ENCODE measurements at regions not wholly inside any gene's neighbourhood (a gene's known extent, or its start where the extent isn't known, plus 50 kb on each side); places are given as distances from the start of the nearest gene placed in this dataset.
"Not testable (repeated sequence)": the region's sequence is repeated elsewhere in the genome, so short reads cannot be mapped to it uniquely, and the experiment has no call there.

- no peak for DNase-seq (ENCODE audit: low read depth in 3 of 3, low spot score in 2 of 3)
Measured at GRCh38 chr4:153098427-153098826, 105.8 kb upstream of the TRIM2 start.

DNA sequence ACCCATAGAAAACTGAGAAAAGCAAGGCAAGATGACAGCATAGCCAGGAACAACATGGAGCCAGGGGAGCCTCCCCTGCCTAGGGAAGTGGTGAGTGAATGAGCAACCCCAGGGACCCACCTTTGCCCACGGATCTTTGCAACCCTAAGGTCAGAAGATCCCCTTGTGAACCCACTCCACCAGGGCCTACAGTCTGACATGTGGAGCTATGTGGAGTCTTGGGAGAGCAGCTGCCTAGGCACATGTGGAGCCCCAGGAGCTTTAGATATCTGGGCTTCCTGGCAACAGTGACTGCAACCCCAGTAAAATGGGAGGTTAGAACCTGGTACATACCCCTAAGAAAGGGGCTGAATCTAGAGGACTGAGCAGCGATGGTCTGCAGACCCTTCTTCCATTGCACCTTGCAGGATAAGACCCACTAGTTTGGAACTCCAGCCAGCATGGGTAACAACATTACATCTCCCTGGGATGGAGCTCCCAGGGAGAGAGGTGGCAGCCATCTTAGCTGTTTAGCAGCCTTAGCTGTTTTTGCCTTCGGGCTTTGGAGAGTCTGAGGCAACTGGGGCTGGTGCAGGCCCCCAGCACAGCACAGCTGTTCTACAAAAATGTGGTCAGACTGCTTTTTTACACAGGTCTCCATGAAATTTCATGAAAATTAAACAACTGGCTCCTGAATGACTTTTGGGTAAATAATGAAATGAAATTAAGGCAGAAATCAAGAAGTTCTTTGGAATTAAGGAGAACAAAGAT is 104.7 kb upstream of the TRIM2 start:
- DNase-seq (ENCODE audit: low read depth in 3 of 3, low spot score in 2 of 3): no peak

DNA sequence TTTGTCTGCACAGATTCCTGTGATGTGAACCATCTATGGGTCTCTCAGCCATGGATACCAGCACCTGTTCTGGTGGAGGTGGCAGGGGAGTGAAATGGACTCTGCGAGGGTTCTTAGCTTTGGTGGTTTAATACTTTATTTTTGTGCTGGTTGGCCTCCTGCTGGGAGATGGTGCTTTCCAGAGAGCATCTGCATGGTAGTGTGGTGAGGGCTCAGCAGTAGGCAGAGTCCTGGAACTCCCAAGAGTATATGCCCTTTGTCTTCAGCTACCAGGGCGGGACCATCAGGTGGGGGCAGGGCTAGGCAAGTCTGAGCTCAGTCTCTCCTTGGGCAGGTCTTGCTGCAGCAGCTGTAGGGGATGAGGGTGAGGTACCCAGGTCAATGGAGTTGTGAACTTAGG is 97.5 kb upstream of the TRIM2 start:
- DNase-seq (ENCODE audit: low read depth in 3 of 3, low spot score in 2 of 3): not testable (repeated sequence)

DNA sequence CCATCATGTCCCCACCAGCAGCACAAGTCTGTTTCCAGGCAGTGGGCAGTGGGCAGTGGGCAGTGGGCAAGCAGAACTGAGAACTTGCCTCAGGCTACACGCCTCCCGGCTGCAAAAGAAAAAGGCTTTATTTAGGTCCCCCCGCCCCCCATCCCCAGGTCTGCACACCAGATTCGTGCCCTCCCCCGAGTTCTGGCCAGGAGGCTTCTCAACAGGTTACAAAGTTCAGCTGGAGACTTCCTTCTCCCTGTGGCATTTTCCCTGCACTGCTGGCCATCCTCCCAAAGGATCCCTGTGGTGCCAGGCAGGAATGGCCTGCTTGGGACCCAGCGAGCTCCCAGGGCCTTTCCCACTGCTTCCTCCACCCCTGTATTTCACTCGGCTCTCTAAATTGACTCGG is 97.0 kb upstream of the TRIM2 start:
- DNase-seq (ENCODE audit: low read depth in 3 of 3, low spot score in 2 of 3): no peak

GRCh38 chr4:153109296-153109849 is 94.9 kb upstream of the TRIM2 start:
- DNase-seq (ENCODE audit: low read depth in 3 of 3, low spot score in 2 of 3): no peak

DNA sequence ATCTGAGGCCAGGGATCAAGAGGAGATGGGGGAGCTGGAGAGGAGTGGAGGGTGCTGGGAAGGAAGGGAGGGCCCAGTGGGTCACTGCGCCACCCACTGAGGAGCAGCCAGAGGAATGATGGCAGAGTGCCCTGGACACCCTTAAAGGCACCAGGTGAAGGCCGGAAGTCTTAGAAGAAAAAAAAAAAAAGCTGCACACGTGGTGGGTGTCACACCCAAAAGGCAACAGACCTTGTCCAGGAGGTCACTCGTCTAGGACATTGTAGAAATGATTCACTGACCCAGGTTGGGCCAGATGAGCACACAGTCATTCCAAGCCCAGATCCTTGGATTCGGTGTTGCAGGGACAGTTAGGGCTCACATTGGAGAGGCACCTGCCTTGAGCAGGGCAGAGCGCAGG is 93.5 kb upstream of the TRIM2 start:
- DNase-seq (ENCODE audit: low read depth in 3 of 3, low spot score in 2 of 3): no peak

GRCh38 chr4:153111426-153112040 is 92.7 kb upstream of the TRIM2 start:
- DNase-seq (ENCODE audit: low read depth in 3 of 3, low spot score in 2 of 3): no peak

DNA sequence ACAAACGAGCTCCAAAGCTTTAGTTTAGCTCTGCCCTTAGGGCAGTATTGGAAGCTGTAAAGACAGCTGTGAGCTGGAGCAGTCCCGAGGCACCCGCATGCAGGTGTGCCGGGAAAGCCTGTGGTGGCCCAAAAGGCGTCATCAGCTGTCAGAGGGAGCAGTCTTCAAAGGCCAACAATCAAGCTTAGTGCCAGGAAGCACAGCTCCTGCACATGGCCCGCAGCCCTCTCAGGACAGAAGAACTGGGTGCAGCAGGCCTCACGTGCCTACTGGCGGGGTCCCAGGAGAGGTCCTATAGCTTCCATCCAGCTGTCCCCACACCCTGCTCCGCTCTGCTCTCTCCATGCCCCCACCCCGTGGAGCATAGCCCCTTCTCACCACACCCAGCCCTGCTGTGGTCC is 92.2 kb upstream of the TRIM2 start:
- DNase-seq (ENCODE audit: low read depth in 3 of 3, low spot score in 2 of 3): no peak

GRCh38 chr4:153113061-153113837 is 91.0 kb upstream of the TRIM2 start:
- no peak for DNase-seq (ENCODE audit: low read depth in 3 of 3, low spot score in 2 of 3)

DNA sequence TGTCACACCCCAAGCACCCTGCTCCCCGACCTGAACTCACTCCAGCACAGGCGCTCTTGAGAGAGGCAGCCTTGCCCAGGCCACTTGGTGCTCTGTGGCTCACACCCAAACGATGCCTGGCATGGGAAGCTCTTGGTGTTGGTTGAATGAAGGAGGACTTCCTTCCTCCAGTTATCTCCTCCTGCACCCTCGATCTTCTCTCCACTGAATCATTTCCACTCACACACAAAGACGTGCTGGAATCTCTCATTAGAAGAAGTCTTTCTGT is 90.5 kb upstream of the TRIM2 start:
- no peak for DNase-seq (ENCODE audit: low read depth in 3 of 3, low spot score in 2 of 3)

DNA sequence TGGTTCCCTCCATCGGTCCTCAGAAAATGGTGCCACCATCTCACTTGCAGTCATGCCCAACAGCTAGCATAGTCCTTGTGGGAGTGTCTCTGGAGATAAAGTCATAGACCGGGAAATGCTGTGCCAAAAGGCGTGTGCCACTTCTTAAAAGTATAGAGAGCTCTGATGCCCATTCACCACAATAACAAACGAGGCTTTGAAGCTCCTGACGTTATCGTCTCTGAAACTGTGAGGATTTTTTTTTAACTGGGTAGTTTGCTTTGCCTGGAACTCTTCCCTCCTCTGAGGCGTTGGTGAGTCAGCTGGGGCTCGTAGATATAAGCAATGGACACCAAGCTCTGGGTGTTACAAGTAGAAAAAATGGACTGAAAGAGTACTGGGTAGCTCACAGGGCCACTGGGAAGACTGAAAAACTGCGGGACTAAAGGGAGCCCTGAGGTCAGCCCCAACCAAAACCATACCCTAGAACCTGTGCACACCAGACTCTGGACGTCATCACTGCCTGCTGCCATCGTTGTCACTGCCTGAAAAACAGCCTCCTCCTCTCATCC is 89.4 kb upstream of the TRIM2 start:
- no peak for DNase-seq (ENCODE audit: low read depth in 3 of 3, low spot score in 2 of 3)

GRCh38 chr4:153115322-153116290 is 88.6 kb upstream of the TRIM2 start:
- DNase-seq (ENCODE audit: low read depth in 3 of 3, low spot score in 2 of 3): no peak

GRCh38 chr4:153116291-153116680 is 88.0 kb upstream of the TRIM2 start:
- DNase-seq (ENCODE audit: low read depth in 3 of 3, low spot score in 2 of 3): no peak

- no peak for DNase-seq (ENCODE audit: low read depth in 3 of 3, low spot score in 2 of 3)
Measured at GRCh38 chr4:153116801-153117200, 87.4 kb upstream of the TRIM2 start.

GRCh38 chr4:153117554-153117953 is 86.7 kb upstream of the TRIM2 start:
- DNase-seq (ENCODE audit: low read depth in 3 of 3, low spot score in 2 of 3): no peak

GRCh38 chr4:153119626-153120025 is 84.6 kb upstream of the TRIM2 start:
- no peak for DNase-seq (ENCODE audit: low read depth in 3 of 3, low spot score in 2 of 3)

DNA sequence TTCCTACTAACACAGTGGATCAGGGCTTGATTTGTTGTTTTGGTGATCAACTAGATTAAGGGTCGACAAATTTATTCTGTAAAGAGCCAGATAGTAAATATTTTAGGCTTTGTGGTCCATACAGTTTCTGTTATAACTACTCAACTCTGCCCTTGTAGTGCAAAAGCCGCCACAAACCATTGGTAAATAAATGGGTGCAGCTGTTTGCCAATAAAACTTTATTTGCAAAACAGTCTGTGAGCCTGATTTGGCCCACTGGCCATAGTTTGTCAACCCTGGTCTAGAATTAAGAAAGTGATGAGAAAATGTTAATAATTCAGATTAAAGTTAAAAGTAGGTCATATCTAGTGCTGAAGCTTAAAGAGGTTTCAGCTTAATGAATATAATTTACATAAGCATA is 84.0 kb upstream of the TRIM2 start:
- DNase-seq (ENCODE audit: low read depth in 3 of 3, low spot score in 2 of 3): no peak

- no peak for DNase-seq (ENCODE audit: low read depth in 3 of 3, low spot score in 2 of 3)
Measured at GRCh38 chr4:153122855-153123254, 81.4 kb upstream of the TRIM2 start.

DNA sequence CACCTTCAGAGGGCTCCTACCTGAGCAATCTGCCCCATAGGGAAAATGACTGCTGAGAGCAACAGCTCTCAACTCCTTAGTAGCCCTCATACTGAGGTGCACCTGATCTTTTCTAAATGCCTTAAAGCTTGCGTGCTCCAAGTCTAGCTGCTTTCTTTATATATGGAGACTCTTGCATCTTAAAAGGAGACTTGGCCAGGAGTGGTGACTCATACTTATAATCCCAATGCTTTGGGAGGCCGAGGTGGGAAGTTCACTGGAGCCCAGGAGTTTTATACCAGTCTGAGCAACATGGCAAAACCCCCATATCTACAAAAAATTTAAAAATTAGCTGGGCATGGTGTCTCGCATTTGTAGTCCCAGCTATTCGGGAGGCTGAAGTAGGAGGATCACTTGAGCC is 78.1 kb upstream of the TRIM2 start:
- no peak for DNase-seq (ENCODE audit: low read depth in 3 of 3, low spot score in 2 of 3)

DNA sequence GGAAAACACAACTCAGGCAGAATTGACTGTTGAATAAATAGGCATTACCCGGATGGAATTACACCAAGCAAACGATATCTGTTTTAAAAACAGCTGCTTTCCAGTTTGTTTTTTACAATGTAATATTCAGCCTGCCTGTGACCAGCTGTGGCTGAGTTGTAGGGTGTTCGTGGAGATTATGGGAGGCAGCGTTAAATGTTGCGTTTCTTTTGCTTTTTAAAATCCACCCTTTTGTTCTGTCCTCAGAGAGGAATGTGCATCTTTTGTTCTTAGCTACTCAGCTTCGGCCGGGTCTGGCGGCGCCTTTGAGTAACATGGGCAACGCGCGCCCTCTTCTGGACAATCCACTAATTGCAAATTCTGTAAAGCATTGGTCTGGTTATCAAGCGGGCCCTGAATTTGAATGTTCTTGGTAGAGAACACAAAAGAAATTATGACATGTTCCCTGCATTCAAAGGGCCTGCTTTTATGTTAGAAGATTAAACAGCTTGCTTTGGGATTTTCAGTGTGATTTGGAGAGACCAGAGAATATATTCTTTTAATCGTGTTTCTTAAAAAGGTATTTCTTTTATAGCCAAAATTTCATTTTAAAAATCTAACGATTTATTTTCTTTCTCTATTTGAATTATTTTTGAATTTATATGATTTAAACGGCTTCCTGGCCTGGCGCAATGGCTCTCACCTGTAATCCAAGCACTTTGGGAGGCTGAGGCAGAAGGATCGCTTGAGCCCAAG is 76.3 kb upstream of the TRIM2 start:
- DNase-seq (ENCODE audit: low read depth in 3 of 3, low spot score in 2 of 3): peak; percentile 81 to 86 (median 85)

All from right renal cortex interstitium (tissue), 3 donors.